Liver (tissue), 8 donors: ENCODE measurements at regions not wholly inside any gene's neighbourhood (a gene's known extent, or its start where the extent isn't known, plus 50 kb on each side); places are given as distances from the start of the nearest gene placed in this dataset.

Experiments
- DNase-seq: peaks from one replicate; pipeline ENCODE4 v3.0.0-alpha.2; 2017; ENCODE audit warnings: low spot score
- H3K27ac ChIP-seq, 2 donors: one replicate each; pipeline ENCODE4 v1.7.0; 2013; ENCODE audit warnings: inconsistent platforms in 2 of 2, low read length in 2 of 2, control low read depth in 1 of 2, low read depth in 1 of 2, mild to moderate bottlenecking in 1 of 2
- H3K27me3 ChIP-seq, 4 donors: one replicate each; pipeline versions ENCODE4 v1.6.1 to v1.7.0; 2013; ENCODE audit warnings: low read length in 3 of 4, inconsistent platforms in 1 of 4, mild to moderate bottlenecking in 1 of 4, moderate library complexity in 1 of 4; ENCODE audit not compliant: control insufficient read depth in 4 of 4, insufficient read depth in 4 of 4
- H3K36me3 ChIP-seq, 4 donors: one replicate each; pipeline versions ENCODE4 v1.6.1 to v1.7.0; 2013; ENCODE audit warnings: low read length in 3 of 4, mild to moderate bottlenecking in 3 of 4, low read depth in 1 of 4, moderate library complexity in 1 of 4; ENCODE audit not compliant: control insufficient read depth in 4 of 4, insufficient read depth in 3 of 4
- H3K4me1 ChIP-seq, 4 donors: one replicate each; pipeline versions ENCODE4 v1.6.1 to v1.7.0; 2013; ENCODE audit warnings: low read length in 3 of 4, mild to moderate bottlenecking in 3 of 4, moderate library complexity in 1 of 4; ENCODE audit not compliant: control insufficient read depth in 4 of 4, insufficient read depth in 4 of 4
- H3K4me3 ChIP-seq, 3 donors: one replicate each; pipeline versions ENCODE4 v1.6.1 to v1.7.0; 2013; ENCODE audit warnings: low read length in 3 of 3, control low read depth in 1 of 3, low read depth in 1 of 3, mild to moderate bottlenecking in 1 of 3
- H3K9ac ChIP-seq, 2 donors: one replicate each; pipeline ENCODE4 v1.7.0; 2013; ENCODE audit warnings: low read length in 2 of 2, mild to moderate bottlenecking in 2 of 2, moderate library complexity in 2 of 2, control low read depth in 1 of 2, low read depth in 1 of 2
- H3K9me3 ChIP-seq, 4 donors: one replicate each; pipeline versions ENCODE4 v1.6.1 to v1.7.0; 2013; ENCODE audit warnings: low read length in 3 of 4; ENCODE audit not compliant: control insufficient read depth in 4 of 4
- ATF3 ChIP-seq: IDR thresholded peaks from 2 replicates; pipeline ENCODE4 v1.6.1; 2016; ENCODE audit warnings: antibody characterized with exemption
- EGR1 ChIP-seq, 2 donors: IDR thresholded peaks; 2 replicates each; pipeline ENCODE4 v1.6.1; 2016 to 2018; ENCODE audit warnings: antibody characterized with exemption in 2 of 2, low read depth in 2 of 2
- FOXA1 ChIP-seq: IDR thresholded peaks from 2 replicates; pipeline ENCODE4 v1.6.1; 2016; ENCODE audit warnings: antibody characterized with exemption
- FOXA2 ChIP-seq: IDR thresholded peaks from 2 replicates; pipeline ENCODE4 v1.6.1; 2016; ENCODE audit warnings: antibody characterized with exemption
- GABPA ChIP-seq, 2 donors: IDR thresholded peaks in 1 of 2; conservative IDR thresholded peaks in 1 of 2; 2 replicates each; pipeline ENCODE4 v1.6.1; 2016; ENCODE audit warnings: antibody characterized with exemption in 2 of 2, mild to moderate bottlenecking in 1 of 2, moderate library complexity in 1 of 2
- HNF4A ChIP-seq, 2 donors: conservative IDR thresholded peaks; 2 replicates each; pipeline ENCODE4 v1.6.1; 2016; ENCODE audit warnings: antibody characterized with exemption in 2 of 2, mild to moderate bottlenecking in 2 of 2
- HNF4G ChIP-seq: IDR thresholded peaks from 2 replicates; pipeline ENCODE4 v1.6.1; 2016; ENCODE audit warnings: antibody characterized with exemption
- JUND ChIP-seq, 2 donors: IDR thresholded peaks; 2 replicates each; pipeline ENCODE4 v1.6.1; 2016; ENCODE audit warnings: antibody characterized with exemption in 2 of 2
- NR2F2 ChIP-seq: IDR thresholded peaks from 2 replicates; pipeline ENCODE4 v1.6.1; 2016; ENCODE audit warnings: antibody characterized with exemption
- RAD21 ChIP-seq, 2 donors: IDR thresholded peaks; 2 replicates each; pipeline ENCODE4 v1.6.1; 2016; ENCODE audit warnings: antibody characterized with exemption in 2 of 2, mild to moderate bottlenecking in 2 of 2
- REST ChIP-seq: IDR thresholded peaks from 2 replicates; pipeline ENCODE4 v1.6.1; 2016; ENCODE audit warnings: antibody characterized with exemption, mild to moderate bottlenecking
- RXRA ChIP-seq, 2 donors: IDR thresholded peaks; 2 replicates each; pipeline ENCODE4 v1.6.1; 2017 to 2018; ENCODE audit warnings: antibody characterized with exemption in 2 of 2, mild to moderate bottlenecking in 1 of 2
- SP1 ChIP-seq: IDR thresholded peaks from 2 replicates; pipeline ENCODE4 v1.6.1; 2018; ENCODE audit warnings: antibody characterized with exemption, mild to moderate bottlenecking
- TAF1 ChIP-seq: conservative IDR thresholded peaks from 2 replicates; pipeline ENCODE4 v1.6.1; 2016; ENCODE audit warnings: antibody characterized with exemption, mild to moderate bottlenecking
- YY1 ChIP-seq: IDR thresholded peaks from 2 replicates; pipeline ENCODE4 v1.6.1; 2016; ENCODE audit warnings: antibody characterized with exemption, mild to moderate bottlenecking
- WGBS: extraction: QIAGEN DNeasy Blood & Tissue Kit; methylation state at CpG from one replicate; pipeline ENCODE4 v1.1.7; 2013; 5-methylcytosine and 5-hydroxymethylcytosine counted together
- TF ChIP-seq, protein P1 (sequence below): IDR thresholded peaks from 2 replicates; pipeline ENCODE4 v1.6.1; 2016; ENCODE audit warnings: antibody characterized with exemption
- TF ChIP-seq, protein P2 (sequence below): fragments of 150-350 bp; IDR thresholded peaks from 2 replicates; pipeline ENCODE4 v1.5.1; 2017; ENCODE audit warnings: improper control_type of control experiment, low read depth, low read length; ENCODE audit not compliant: missing input control
- TF ChIP-seq, protein P3 (sequence below): IDR thresholded peaks from 2 replicates; pipeline ENCODE4 v1.6.1; 2016; ENCODE audit warnings: antibody characterized with exemption
- donor health status: healthy.
- donor health status: healthy.
- donor health status: healthy.
- donor health status: healthy.
- donor health status: healthy.

- Histone ChIP-seq H3K9me3 (no peaks in the 10 kb centered on the region), H3K4me1 (no peaks in the 10 kb centered on the region), H3K27me3 (peaks cover 0 to 4% (median 1%) of the 10 kb centered on the region in 4 donors), H3K4me3 (no peak overlapping the region), H3K9ac (no peak overlapping the region), H3K36me3 (no peaks in the 10 kb centered on the region), H3K27ac (no peak overlapping the region)
- TF ChIP-seq TAF1, result no peak
- TF ChIP-seq RXRA (IDR thresholded peaks at IDR 0.05), result no peak
- no peak for TF ChIP-seq FOXA1
- TF ChIP-seq RAD21 (IDR thresholded peaks at IDR 0.05), result no peak
- TF ChIP-seq, protein P1, sequence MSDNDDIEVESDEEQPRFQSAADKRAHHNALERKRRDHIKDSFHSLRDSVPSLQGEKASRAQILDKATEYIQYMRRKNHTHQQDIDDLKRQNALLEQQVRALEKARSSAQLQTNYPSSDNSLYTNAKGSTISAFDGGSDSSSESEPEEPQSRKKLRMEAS, result no peak
- no peak for TF ChIP-seq HNF4A (conservative IDR thresholded peaks at IDR 0.05)
- TF ChIP-seq, protein P2, sequence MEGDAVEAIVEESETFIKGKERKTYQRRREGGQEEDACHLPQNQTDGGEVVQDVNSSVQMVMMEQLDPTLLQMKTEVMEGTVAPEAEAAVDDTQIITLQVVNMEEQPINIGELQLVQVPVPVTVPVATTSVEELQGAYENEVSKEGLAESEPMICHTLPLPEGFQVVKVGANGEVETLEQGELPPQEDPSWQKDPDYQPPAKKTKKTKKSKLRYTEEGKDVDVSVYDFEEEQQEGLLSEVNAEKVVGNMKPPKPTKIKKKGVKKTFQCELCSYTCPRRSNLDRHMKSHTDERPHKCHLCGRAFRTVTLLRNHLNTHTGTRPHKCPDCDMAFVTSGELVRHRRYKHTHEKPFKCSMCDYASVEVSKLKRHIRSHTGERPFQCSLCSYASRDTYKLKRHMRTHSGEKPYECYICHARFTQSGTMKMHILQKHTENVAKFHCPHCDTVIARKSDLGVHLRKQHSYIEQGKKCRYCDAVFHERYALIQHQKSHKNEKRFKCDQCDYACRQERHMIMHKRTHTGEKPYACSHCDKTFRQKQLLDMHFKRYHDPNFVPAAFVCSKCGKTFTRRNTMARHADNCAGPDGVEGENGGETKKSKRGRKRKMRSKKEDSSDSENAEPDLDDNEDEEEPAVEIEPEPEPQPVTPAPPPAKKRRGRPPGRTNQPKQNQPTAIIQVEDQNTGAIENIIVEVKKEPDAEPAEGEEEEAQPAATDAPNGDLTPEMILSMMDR, result no peak
- TF ChIP-seq FOXA2, result no peak
- TF ChIP-seq REST, result no peak
- DNase-seq, result no peak
- 78% methylated on average over 11 of the region's 11 CpGs for WGBS
Measured at GRCh38 chr3:193157051-193157450, 84.0 kb upstream of the PLAAT1 start.

- Histone ChIP-seq H3K9ac (no peak overlapping the region), H3K27me3 (peaks cover 0 to 2% (median 0%) of the 10 kb centered on the region in 4 donors), H3K9me3 (no peaks in the 10 kb centered on the region), H3K4me3 (no peak overlapping the region), H3K36me3 (no peaks in the 10 kb centered on the region), H3K4me1 (no peaks in the 10 kb centered on the region), H3K27ac (no peak overlapping the region)
- 71% methylated on average over 3 of the region's 4 CpGs for WGBS
- DNase-seq, result no peak
- TF ChIP-seq HNF4G (no peak), GABPA (IDR thresholded peaks at IDR 0.05 in 1 of 2, conservative IDR thresholded peaks at IDR 0.05 in 1 of 2) (no peak), SP1 (no peak), TAF1 (no peak), RAD21 (IDR thresholded peaks at IDR 0.05) (no peak), YY1 (no peak), HNF4A (conservative IDR thresholded peaks at IDR 0.05) (no peak), NR2F2 (no peak), ATF3 (no peak), JUND (IDR thresholded peaks at IDR 0.05) (no peak), FOXA1 (no peak), FOXA2 (no peak), EGR1 (IDR thresholded peaks at IDR 0.05; ENCODE audit: low read depth in 2 of 2) (no peak)
- TF ChIP-seq, protein P2, result no peak
- TF ChIP-seq, protein P1, result no peak
- TF ChIP-seq, protein P3, sequence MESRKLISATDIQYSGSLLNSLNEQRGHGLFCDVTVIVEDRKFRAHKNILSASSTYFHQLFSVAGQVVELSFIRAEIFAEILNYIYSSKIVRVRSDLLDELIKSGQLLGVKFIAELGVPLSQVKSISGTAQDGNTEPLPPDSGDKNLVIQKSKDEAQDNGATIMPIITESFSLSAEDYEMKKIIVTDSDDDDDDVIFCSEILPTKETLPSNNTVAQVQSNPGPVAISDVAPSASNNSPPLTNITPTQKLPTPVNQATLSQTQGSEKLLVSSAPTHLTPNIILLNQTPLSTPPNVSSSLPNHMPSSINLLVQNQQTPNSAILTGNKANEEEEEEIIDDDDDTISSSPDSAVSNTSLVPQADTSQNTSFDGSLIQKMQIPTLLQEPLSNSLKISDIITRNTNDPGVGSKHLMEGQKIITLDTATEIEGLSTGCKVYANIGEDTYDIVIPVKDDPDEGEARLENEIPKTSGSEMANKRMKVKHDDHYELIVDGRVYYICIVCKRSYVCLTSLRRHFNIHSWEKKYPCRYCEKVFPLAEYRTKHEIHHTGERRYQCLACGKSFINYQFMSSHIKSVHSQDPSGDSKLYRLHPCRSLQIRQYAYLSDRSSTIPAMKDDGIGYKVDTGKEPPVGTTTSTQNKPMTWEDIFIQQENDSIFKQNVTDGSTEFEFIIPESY, result no peak
Measured at GRCh38 chr3:193165431-193166120, 75.4 kb upstream of the PLAAT1 start.
